T-helper 2 cell treated with Interferon-gamma antibody and Interleukin-4, amounts not matched to agents 100 ng/mL and 5 ng/mL, for 36 hours (primary cell): ENCODE measurements at regions not wholly inside any gene's neighbourhood (a gene's known extent, or its start where the extent isn't known, plus 50 kb on each side); places are given as distances from the start of the nearest gene placed in this dataset.
"Not testable (repeated sequence)": the region's sequence is repeated elsewhere in the genome, so short reads cannot be mapped to it uniquely, and the experiment has no call there.

Experiments
- intact Hi-C: fragments of 100-400 bp; cut with micrococcal nuclease; formaldehyde crosslinking; loops from one replicate; pipeline ENCODE4 v1.15.1; 2023

DNA sequence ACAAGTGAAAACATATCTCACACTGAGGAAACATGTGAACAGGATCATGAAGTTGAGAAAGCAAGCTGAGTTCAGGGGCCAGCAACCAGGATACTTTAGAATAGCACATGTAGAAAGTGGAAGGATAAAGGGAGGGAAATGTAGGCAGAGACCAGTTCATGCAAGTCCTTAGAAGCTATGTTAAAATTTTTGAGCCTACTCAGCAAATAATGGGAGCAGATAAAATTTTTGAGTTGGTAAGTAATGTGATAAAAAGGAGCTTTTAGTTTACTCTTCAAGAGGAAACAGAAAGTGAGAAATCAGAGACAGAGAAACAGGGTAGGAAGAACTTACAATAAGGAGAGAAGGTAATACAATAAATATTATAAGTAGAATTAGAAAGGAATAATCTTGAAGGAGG, 105.6 kb upstream of the ZBTB20 start:
- intact Hi-C loops: no loop called here

DNA sequence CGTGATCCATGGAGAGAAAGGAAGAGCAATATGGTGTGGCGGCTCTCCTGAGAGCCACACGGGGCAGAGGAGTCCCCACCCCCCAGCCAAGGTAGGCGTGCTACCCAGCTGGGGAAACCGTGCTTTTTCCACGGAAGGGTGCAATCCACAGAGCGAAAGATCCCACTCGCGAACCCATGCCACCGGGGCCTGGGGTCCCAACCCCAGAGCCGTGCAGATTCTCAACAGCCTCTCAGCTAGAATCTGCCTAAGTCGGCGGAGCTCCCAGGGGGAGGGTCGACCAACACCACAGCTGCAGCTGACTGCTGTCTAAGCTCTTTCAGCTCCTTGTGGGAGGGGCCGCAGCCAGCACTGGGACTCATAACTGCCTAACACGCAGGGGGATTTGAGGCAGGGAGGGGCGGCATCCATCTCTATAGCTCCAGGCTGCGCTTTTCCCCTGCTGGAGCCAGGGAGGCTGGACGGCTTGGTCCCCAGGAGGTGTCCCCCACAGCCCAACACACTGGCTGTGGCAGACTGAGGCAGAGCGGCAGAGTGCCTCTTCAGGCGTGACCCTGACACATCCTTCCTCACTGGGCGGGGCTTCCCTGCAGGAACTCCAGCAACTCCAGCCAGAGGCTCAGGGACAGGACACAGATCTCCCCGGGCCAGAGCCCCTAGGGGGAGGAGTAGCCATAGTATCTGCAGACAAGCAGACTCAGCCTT, 107.6 kb upstream of the ZBTB20 start:
- intact Hi-C loops: no loop called here

DNA sequence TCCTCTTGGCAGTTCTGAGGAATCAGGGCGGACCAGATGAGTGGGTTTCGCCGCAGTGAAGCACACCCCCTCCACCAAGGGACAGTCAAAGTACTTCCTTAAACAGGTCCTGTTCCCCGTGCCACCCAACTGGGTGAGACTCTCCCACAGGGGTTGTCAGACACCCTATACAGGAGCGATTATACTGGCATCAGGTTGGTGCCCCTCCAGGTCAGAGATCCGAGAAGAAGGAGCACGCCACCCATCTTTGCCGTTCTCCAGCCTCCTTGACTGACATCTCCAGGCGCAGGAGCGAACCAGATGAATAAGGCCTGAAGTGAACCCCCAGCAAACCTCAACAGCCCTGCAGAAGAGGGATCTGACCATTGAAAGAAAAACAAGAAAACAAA, 108.1 kb upstream of the ZBTB20 start:
- intact Hi-C loops: no loop called here

DNA sequence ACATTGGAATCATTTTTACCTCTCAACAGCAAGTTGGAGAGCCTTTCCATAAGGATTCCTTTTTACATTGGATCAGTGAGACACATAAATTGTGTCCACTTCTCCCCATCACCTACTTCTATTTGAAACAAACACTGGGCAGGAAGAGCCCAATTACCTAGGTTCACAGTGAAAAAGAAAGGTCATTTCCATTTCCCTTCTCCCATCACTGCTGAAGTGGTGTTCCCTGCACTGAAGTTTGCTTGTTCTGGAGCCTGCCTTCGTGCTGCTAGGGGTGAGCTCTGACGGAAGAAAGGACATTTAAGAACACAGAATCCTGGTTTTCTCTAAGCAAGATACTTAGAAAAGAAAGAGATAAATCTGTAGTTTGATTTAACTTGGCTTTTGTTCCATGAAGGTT, 123.8 kb upstream of the ZBTB20 start:
- intact Hi-C loops: no loop called here

DNA sequence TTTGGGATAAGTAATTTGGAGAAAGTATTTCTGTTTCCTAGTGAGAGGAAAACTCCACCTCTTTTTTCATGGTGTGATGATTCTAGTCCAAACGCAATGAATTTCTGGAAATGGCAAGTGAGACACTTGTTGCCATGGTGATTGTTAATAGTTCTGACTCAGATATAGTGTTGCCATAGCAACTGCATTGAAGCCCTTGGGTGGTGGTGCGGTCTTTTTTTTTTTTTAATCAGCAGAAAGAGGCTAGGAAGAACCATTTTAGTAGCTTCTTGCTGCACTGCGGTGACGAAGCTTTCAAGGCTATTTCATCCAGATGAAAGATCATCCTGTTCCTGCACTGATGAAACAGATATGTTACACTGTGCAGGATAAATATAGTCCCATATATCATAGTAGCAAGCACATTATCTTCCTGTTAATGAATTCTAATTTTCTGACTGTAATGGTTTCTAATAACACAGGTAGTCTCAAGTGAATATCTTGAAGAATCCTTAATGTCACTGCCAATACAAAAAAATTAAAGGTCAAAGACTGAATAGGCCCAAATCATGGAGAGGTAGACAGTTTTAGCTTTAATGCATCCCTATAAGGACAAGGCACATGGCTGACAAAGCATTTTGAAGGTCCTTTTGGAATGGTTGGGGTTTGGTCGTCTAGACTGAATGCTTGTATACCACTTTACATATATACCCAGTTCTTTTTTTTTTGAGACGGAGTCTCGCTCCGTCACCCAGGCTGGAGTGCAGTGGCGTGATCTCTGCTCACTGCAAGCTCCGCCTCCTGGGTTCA, 125.1 kb upstream of the ZBTB20 start:
- intact Hi-C loops: no loop called here

DNA sequence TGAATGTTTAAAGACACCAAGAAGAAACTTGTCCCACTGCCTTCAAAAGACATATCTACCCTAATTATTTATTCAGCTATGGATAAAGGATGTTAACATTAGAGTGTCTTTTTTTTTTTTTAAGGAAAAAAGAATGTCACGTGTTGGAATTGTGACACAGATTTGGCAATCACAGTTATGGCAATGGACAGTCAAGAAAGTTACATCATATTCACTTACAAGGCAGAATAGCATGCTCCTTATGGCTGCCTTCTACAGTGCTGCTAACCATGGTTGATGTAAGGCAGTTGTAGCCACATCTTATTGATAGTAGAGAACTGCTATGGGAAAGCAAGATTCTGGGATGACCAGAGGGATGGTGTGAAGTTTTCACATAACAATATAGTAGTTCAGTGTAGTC, 128.8 kb upstream of the ZBTB20 start:
- intact Hi-C loops: no loop called here

DNA sequence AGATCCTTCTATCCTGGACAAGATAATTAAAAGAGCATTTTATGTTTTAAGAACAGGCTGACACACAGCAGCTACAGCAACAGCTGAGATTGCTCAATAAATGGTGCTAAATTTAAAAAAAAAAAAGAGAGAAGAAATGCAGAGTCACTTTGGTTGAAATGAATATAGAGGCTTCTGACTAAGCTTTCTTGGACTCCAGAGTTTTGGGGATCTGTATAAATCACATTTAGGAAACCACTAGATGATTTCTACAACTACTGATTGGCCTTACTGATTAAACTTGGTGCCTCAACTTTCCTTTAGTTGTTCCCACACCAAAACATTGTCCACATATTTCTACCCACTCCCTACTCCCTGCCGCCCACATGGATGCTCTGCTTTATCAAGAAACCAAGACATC, 132.9 kb upstream of the ZBTB20 start:
- intact Hi-C loops: no loop called here

DNA sequence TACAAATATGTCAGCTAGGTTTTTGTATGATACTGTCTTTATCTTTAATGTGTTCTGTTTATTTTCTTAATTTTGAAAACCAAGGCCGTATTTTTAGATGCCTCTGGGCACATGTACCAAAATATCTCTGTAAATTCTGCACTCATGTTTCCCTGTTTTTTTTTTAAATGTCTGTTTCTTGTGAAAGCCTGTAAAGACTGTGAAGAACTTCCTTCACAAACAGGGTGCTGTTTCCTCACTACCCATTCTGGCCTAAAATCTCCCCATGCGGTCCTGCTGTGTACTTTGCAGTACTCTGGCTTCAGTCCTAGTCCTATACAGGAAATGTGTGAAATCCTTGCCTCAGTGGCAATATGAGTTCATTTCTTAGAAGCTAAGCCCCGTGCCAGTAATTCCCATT, 133.4 kb upstream of the ZBTB20 start:
- intact Hi-C loops: no loop called here

DNA sequence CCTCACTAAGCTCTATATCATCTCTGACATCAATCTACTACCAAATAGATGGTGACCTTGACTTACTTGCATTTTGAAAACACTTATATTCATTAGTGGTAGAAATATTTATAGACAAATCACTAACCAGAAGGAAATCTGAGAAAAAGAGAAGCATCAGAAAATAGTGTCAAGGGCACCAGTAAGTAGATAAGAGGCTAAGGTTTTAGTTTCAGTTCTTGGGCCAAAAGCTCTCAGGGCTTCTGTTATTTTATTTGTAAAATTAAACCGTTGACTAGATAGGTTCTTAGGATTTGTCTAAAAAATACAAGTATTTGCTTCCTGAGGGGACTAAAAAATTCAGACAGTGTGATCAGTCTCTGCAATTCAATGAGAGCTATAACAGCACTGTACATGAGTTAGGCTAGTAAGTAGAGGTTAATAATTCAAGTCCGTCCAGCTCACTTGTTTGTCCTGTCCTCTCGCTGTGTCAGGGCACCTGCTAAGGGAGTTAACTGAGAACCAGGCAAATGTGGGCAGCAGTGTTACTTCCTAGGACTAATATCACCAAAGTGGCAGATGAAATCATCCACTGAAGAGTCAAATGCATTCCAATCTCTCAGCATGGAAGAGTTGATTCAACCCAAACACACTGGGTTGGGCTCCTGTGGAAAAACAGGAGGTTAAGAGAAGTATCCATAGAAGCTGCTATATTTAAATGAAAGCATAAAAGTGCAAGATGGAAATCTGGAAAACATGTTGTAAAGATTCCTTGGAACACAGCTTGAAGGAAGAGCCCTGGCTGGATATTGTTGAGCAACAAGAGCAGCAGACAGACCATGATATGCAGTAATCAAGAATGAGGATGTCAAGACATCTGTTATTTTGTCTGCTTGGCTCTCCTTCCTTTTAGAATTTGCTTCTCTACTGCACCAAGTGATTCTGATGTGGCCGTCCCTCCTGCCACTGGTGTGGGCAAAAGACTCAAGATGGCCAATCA, 134.9 kb upstream of the ZBTB20 start:
- intact Hi-C loops: no loop called here

DNA sequence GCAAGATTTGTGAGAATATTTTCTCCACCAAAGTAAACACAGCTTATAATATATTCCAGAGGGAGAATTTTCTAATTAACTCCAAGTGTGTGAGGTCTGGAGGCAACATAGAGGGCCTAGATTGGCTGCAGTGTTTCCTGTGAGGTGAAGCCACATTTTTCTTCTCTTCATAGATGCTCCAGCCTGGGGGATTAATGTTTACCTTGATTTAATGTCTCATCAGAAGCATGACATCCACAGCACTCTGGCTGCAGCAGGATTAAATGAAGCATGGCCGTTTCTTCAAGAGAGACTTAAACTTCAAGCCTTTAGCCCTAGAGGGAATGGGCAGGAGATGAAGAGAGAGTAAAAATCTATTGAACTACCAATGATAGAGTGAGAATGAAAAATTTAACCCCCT, 137.9 kb upstream of the ZBTB20 start:
- intact Hi-C loops: no loop called here

DNA sequence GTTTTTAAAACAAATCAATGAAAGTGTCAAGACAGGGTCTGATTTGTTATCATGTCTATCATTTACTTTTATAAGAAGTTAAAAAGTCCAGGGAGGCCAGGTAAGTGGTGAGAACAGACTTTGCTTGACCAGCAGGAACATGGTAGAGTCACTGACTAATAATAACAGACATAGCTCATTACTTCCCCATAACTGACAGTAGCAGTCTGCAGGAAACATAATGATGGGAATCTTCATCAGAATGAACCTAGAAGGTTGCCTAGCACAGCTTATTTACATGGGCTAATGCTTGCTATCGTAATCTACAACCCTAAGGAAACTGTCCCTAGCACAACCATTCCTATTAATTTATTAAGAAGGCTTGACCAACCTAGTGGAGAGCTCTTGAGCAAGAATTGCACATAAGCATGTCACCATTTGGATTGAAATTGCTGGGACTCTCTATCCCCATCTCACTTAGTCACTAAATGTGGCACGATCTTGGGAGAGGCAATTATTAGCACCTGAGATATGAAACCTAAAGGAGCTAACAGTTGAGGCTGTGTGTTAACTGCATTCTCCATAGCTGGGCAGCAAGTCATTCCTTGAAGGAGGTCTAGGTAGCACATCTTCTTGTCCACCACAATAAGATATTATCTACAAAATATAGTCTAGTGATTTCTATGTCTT, 139.6 kb upstream of the ZBTB20 start:
- intact Hi-C loops: no loop called here

DNA sequence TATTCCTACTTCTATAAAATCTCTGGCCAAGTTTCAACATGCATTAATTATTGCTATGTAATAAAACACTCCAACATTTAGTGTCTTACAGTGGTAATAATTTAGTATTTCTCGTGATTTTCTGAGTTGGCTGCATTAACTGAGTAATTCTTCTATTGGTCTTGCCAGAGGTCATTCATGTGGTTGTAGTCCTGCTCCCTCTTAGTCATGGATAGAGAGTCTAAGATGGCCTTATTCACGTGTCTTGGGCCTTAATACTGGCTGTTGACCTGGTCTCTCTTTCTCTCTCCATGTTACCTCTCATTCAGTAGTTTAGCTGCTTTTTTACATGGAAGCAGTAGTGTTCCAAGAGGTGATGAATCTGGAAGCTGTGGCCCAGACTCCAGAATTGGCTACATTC, 140.1 kb upstream of the ZBTB20 start:
- intact Hi-C loops: no loop called here

DNA sequence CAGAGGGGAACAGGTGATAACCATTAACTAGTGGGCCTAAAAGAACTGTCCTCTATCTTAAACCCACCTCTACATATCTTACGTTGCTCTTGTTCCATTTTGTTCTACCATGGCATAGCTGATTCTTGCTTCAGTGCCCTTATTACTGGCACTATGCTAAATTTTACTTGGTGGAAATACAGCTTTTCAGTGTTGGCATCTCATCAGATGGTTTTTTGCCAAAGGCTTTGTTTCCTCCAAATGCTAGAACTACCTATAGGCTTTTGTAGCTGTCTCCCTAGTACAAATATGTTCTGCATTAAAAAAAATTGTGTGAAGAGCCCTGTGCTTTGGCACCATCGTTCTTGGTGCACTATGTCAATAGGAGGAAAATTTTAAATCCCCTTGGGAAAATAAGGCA, 145.0 kb upstream of the ZBTB20 start:
- intact Hi-C loops: no loop called here

DNA sequence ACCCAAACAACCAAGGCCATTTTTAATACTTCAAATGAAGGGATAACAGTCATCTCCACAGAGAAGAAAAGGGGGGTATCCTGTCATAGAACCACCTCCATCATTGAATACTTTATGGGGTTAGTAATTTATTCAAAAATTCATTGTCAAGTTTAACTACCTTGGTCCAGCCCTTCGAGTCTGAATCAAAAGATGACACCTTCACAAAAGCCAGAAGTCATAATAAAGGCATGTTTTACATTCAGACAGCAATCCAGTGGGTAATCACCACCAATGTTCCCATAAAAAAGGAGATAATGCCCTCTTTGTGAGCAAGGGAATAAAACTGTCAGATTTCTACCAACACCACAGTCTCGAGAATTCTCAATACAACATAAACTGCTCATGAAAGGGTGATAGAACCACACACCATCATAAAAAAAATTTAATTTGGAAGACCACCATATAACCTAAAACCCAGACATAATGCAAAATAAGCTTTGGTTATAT, 145.6 kb upstream of the ZBTB20 start:
- intact Hi-C loops: no loop called here

DNA sequence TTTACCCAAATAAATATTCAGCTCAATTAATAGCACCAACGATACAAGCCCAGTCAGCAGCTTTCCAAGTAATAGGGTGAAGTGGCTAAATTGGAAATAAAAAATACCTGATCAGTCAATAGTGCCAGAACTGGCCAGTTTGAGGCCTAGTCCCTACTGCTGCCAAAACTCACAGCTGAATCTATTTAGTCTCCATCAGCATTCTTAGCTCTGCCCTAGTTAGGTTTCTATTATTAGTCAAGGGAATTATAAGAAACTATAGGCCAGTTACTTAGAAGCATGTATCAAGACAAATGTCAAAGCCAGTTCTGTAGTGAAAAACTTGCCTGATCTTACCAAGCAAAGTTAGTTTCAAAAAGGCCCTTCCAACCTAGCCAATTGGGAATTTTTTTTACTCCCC, 146.2 kb upstream of the ZBTB20 start:
- intact Hi-C loops: no loop called here

DNA sequence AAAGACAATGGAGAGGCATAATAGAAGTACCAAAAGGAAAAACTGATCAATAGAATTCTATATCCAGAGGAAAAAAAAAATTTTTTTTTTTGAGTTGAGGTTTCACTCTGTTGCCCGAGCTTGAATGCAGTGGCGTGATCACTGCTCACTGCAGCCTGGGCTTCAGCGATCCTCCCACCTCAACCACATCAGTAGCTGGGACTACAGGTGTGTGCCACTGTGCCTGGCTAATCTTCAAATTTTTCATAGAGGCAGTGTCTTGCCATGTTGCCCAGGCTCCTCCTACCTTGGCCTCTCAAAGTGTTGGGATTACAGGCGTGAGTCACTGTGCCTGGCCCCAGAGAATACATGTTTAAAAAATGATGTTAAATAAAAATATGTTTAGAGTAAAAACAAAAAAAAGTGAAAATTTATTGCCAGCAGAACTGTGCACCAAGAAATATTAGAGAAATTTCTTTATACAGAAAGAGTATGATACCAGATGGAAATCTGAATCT, 154.3 kb upstream of the ZBTB20 start:
- intact Hi-C loops: no loop called here

DNA sequence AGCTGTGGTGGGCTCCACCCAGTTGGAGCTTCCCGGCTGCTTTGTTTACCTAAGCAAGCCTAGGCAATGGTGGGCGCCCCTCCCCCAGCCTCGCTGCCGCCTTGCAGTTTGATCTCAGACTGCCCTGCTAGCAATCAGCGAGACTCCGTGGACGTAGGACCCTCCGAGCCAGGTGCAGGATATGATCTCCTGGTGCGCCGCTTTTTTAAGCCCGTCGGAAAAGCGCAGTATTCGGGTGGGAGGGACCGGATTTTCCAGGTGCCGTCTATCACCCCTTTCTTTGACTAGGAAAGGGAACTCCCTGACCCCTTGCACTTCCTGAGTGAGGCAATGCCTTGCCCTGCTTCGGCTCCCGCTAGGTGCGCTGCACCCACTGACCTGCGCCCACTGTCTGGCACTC, 170.9 kb upstream of the ZBTB20 start:
- intact Hi-C loops: not testable (repeated sequence)

DNA sequence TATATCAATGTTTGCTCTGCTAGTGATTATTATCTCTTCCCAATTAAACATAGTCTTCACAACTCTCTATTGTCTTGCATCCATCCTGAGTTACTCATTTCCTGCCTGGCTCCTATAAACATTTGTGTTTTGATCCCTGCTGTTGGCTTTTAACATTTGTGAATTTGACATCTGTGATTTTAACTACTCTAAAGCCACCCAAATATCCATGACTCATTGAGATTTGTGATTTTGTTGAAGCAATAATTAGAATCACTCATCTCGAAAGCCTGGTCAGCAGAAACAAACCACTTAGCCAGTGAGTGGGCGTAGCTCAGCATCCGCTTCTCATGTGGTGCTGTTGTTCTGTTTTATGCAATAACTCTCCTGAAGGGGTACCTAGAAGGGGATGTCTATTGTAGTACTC, 174.3 kb upstream of the ZBTB20 start:
- intact Hi-C loops: no loop called here

DNA sequence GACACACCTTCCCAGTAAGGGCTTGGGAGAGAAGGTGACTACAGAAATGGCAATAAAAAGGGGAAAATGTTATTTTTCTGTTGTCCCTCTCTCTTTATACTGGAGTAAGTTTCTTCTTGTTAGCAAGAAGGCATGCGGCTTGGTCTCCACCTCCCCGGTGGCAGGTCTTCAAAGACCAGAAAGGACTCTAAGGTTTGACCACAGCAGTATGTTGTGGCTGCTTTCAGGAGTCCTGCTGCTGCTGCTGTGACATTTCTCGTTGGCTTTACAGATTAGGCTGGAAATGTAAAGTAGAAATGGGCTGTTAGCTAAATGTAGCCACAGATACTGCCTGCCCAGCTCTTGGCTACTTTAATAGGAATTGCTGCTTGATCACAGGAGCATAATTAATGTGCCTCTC, 175.8 kb upstream of the ZBTB20 start:
- intact Hi-C loops: no loop called here

DNA sequence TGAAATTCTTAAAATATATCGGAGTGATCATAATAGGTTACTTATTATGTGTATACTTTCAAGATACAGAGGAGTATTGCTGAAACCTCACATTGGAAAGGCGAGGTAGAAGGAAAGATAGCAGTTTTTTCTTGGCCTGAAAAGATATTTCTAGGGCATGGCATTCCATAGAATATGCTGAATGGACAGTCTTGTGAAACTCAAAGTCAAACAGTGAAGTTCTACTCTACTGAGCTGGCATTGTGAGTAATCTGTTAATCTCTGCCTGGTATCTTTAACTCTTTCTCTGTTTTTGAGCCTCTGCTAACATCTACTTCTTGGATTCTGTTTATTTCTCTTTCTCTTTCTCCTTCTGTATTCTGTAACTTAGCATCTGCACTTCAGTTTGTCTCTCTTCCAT, 176.3 kb upstream of the ZBTB20 start:
- intact Hi-C loops: no loop called here

DNA sequence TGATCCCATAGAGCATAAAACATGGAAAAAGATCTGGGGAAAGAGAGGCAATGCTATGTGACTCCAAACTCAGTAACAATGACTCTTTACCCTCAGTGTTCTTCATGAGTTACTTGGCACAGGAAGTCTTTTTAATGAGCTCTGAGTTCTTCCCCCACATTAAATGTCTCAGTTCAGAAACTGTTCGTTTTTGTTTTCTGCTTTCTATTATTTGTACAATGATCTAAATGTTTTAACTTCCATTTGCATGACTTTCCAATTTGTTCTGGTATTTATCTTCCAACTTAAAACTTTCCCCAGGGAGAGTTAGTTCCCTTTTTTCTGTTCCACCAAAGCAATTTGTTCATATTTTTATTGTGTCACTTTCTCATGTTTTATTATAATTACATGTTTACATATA, 177.0 kb upstream of the ZBTB20 start:
- intact Hi-C loops: no loop called here
